Natural killer cell (primary cell): ENCODE measurements at regions not wholly inside any gene's neighbourhood (a gene's known extent, or its start where the extent isn't known, plus 50 kb on each side); places are given as distances from the start of the nearest gene placed in this dataset.

ENCODE experiments used
- ATAC-seq, 3 donors: fragments of 150-1000 bp in 2 of 3; fragments of 200-7000 bp in 1 of 3; cut with Tn5 transposase; 1 replicate in 1 of 3; 2 replicates in 2 of 3; pipeline ENCODE4 v1.10.0; 2021; ENCODE audit warnings: mild to moderate bottlenecking in 2 of 3, moderate library complexity in 2 of 3
- DNase-seq, 2 donors: peaks; one replicate each; pipeline versions ENCODE4 v3.0.0 to v3.0.0-alpha.2; 2013 to 2021; ENCODE audit warnings: mixed read lengths in 1 of 2
- H3K27ac ChIP-seq: one replicate; pipeline ENCODE4 v1.5.1; 2013; ENCODE audit warnings: mild to moderate bottlenecking, low read length
- H3K27me3 ChIP-seq: one replicate; pipeline ENCODE4 v1.6.1; 2013; ENCODE audit warnings: low read length; ENCODE audit not compliant: control insufficient read depth, insufficient read depth
- H3K36me3 ChIP-seq: one replicate; pipeline ENCODE4 v1.6.1; 2013; ENCODE audit warnings: low read length; ENCODE audit not compliant: control insufficient read depth, insufficient read depth
- H3K4me1 ChIP-seq: one replicate; pipeline ENCODE4 v1.6.1; 2013; ENCODE audit warnings: low read length; ENCODE audit not compliant: control insufficient read depth, insufficient read depth
- H3K4me3 ChIP-seq: one replicate; pipeline ENCODE4 v1.5.1; 2013; ENCODE audit warnings: low read length
- H3K9me3 ChIP-seq: one replicate; pipeline ENCODE4 v1.6.1; 2013; ENCODE audit warnings: low read length; ENCODE audit not compliant: control insufficient read depth, insufficient read depth
- H3K27ac Mint-ChIP-seq, 2 donors: one replicate each; pipeline ENCODE4 v1.8.0; 2022; ENCODE audit warnings: mild to moderate bottlenecking in 2 of 2, mixed read lengths in 2 of 2, moderate library complexity in 1 of 2
- H3K27me3 Mint-ChIP-seq, 2 donors: one replicate each; pipeline ENCODE4 v1.8.0; 2022; ENCODE audit warnings: low read depth in 2 of 2, mixed read lengths in 2 of 2
- H3K36me3 Mint-ChIP-seq: one replicate; pipeline ENCODE4 v1.8.0; 2022; ENCODE audit warnings: mixed read lengths
- H3K4me1 Mint-ChIP-seq, 2 donors: one replicate each; pipeline ENCODE4 v1.8.0; 2022; ENCODE audit warnings: mixed read lengths in 2 of 2
- H3K4me3 Mint-ChIP-seq: one replicate; pipeline ENCODE4 v1.8.0; 2022; ENCODE audit warnings: mild to moderate bottlenecking, moderate library complexity, mixed read lengths
- H3K9me3 Mint-ChIP-seq, 2 donors: one replicate each; pipeline ENCODE4 v1.8.0; 2022; ENCODE audit warnings: mixed read lengths in 2 of 2
- whole genome bisulfite sequencing: methylation state at CpG from one replicate; pipeline ENCODE4 v1.1.7; 2013; ENCODE audit warnings: missing lambda C conversion rate; ENCODE audit not compliant: insufficient coverage; 5-methylcytosine and 5-hydroxymethylcytosine counted together
- intact Hi-C: fragments of 100-400 bp; cut with micrococcal nuclease; formaldehyde crosslinking; loops from one replicate; pipeline ENCODE4 v1.14.2; 2022
- TF ChIP-seq, protein P1 (sequence below): fragments of 200-600 bp; IDR thresholded peaks from one replicate; pipeline ENCODE4 v1.8.0; 2022; ENCODE audit warnings: antibody characterized with exemption

DNA sequence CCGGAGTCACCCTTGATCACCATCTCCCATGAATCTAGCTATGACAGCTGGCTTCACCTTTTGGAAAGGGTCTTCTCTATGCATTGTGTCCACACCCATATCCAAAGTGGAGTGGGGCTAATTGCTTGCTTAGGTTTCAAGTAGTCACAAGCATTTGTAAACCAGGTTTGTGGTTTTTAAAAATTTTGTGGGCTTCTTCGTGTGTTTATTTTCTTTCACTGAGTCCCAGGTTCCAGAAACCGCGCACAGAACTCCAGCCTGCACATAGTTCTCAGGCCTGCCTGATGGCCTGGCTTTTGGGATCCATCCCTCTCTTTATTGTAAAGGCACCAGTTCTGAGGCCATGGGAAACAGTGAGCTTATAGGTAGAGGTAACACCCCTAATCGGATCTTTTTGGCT lies 70.2 kb upstream of the TLR3 start:
- Mint-ChIP-seq H3K4me1 (no peaks in the 10 kb centered on the region), H3K9me3 (no peaks in the 10 kb centered on the region), H3K4me3 (no peak overlapping the region), H3K27ac (no peak overlapping the region), H3K36me3 (no peaks in the 10 kb centered on the region), H3K27me3 (no peaks in the 10 kb centered on the region)
- 88% methylated on average over 5 of the region's 5 CpGs for WGBS
- TF ChIP-seq, protein P1, sequence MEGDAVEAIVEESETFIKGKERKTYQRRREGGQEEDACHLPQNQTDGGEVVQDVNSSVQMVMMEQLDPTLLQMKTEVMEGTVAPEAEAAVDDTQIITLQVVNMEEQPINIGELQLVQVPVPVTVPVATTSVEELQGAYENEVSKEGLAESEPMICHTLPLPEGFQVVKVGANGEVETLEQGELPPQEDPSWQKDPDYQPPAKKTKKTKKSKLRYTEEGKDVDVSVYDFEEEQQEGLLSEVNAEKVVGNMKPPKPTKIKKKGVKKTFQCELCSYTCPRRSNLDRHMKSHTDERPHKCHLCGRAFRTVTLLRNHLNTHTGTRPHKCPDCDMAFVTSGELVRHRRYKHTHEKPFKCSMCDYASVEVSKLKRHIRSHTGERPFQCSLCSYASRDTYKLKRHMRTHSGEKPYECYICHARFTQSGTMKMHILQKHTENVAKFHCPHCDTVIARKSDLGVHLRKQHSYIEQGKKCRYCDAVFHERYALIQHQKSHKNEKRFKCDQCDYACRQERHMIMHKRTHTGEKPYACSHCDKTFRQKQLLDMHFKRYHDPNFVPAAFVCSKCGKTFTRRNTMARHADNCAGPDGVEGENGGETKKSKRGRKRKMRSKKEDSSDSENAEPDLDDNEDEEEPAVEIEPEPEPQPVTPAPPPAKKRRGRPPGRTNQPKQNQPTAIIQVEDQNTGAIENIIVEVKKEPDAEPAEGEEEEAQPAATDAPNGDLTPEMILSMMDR = no peak
- Histone ChIP-seq H3K27ac (no peak overlapping the region), H3K4me1 (no peaks in the 10 kb centered on the region), H3K4me3 (no peak overlapping the region), H3K9me3 (no peaks in the 10 kb centered on the region), H3K27me3 (no peaks in the 10 kb centered on the region), H3K36me3 (no peaks in the 10 kb centered on the region)
- intact Hi-C loops = no loop called here
- no peak for DNase-seq
- no peak for ATAC-seq

DNA sequence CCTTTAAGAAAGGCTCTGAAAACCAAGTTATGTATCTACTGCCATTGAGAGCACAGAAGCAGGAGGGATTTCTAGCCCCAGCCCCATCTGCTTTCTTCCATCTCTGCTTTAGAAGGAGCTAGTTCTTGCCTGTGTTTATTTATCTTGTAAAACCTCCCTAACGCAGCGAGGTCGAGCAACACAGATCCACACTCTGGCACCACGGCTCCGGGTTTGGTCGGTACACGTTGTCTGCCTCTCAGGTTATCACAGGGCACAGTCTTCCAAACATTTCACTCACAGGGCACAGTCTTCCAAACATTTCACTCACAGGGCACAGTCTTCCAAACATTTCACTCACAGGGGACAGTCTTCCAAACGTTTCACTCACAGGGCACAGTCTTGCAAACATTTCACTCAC lies 69.7 kb upstream of the TLR3 start:
- WGBS = 88% methylated on average over 8 of the region's 8 CpGs
- DNase-seq = no peak
- Histone ChIP-seq H3K4me3 (no peak overlapping the region), H3K4me1 (no peaks in the 10 kb centered on the region), H3K9me3 (no peaks in the 10 kb centered on the region), H3K27ac (no peak overlapping the region), H3K36me3 (no peaks in the 10 kb centered on the region), H3K27me3 (no peaks in the 10 kb centered on the region)
- no peaks in the 10 kb centered on the region for H3K4me1 Mint-ChIP-seq
- H3K27ac Mint-ChIP-seq = no peak overlapping the region
- no peak for ATAC-seq
- intact Hi-C loops = no loop called here
- no peak overlapping the region for H3K4me3 Mint-ChIP-seq
- H3K9me3 Mint-ChIP-seq = no peaks in the 10 kb centered on the region
- H3K36me3 Mint-ChIP-seq = no peaks in the 10 kb centered on the region
- TF ChIP-seq, protein P1 = no peak
- no peaks in the 10 kb centered on the region for H3K27me3 Mint-ChIP-seq

DNA sequence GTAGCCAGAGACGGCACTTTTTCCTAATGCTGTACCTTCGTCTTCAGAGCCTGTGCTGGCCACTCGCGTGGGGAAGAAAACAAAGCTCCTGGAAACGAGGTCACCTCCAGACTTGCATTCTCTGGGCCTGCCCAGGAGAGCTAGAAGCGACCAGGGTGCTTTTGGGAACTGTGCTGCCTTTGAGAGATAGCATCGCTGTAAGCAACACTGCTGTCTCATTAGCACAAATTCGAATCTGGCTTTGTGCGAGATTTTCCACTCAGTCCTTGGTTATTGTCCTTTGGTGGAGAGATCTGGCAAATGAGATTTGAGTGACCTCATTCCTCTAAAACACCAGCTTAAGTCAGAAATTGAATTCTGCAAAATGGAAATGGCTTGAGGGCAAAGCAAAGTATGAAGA lies 66.1 kb upstream of the TLR3 start:
- no peaks in the 10 kb centered on the region for H3K4me1 ChIP-seq
- Mint-ChIP-seq H3K4me1 (peaks cover 6 to 11% of the 10 kb centered on the region in 2 donors), H3K27ac (no peak overlapping the region), H3K27me3 (peaks cover 0 to 16% of the 10 kb centered on the region in 2 donors), H3K36me3 (no peaks in the 10 kb centered on the region), H3K4me3 (no peak overlapping the region), H3K9me3 (no peaks in the 10 kb centered on the region)
- no peak overlapping the region for H3K27ac ChIP-seq
- H3K9me3 ChIP-seq = no peaks in the 10 kb centered on the region
- TF ChIP-seq, protein P1 = no peak
- no peaks in the 10 kb centered on the region for H3K27me3 ChIP-seq
- H3K36me3 ChIP-seq = no peaks in the 10 kb centered on the region
- DNase-seq (no peak), ATAC-seq (no peak)
- intact Hi-C loops = no loop called here
- 88% methylated on average over 8 of the region's 9 CpGs for WGBS
- no peak overlapping the region for H3K4me3 ChIP-seq

DNA sequence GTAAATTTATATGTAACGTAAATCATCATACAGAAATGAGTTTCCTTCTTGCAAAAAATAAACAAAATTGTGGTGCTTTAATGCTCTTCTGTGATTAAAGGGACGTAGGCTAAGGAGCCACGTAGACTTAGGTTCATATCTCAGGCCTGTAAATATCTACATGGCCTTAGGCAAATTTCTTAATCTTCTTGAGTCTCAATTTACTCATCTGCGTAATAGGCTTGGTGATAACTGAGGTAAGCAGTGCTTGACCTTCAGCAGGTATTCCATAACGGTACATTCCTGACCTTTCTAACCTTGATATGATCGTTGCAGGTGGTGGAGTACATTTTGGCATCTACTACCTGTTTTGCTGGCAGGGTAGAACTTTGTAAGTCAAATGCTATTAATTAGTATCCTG lies 65.2 kb upstream of the TLR3 start:
- no peaks in the 10 kb centered on the region for H3K36me3 ChIP-seq
- H3K4me3 ChIP-seq = no peak overlapping the region
- H3K27me3 Mint-ChIP-seq = peaks cover under 1 to 19% of the 10 kb centered on the region in 2 donors
- H3K27me3 ChIP-seq = no peaks in the 10 kb centered on the region
- H3K36me3 Mint-ChIP-seq = no peaks in the 10 kb centered on the region
- ATAC-seq (no peak), DNase-seq (no peak)
- TF ChIP-seq, protein P1 = no peak
- peaks cover 12 to 17% of the 10 kb centered on the region in 2 donors for H3K4me1 Mint-ChIP-seq
- intact Hi-C loops = no loop called here
- H3K27ac Mint-ChIP-seq = no peak overlapping the region
- H3K9me3 Mint-ChIP-seq = no peaks in the 10 kb centered on the region
- 87% methylated on average over 6 of the region's 6 CpGs for WGBS
- H3K27ac ChIP-seq = no peak overlapping the region
- H3K4me3 Mint-ChIP-seq = no peak overlapping the region
- H3K4me1 ChIP-seq = peaks cover 4% of the 10 kb centered on the region
- H3K9me3 ChIP-seq = no peaks in the 10 kb centered on the region
